Cardiac muscle cell (in vitro differentiated cells and primary cell): ENCODE measurements at regions not wholly inside any gene's neighbourhood (a gene's known extent, or its start where the extent isn't known, plus 50 kb on each side); places are given as distances from the start of the nearest gene placed in this dataset.

Experiments used
- DNase-seq, 2 donors: peaks; one replicate each; pipeline versions ENCODE4 v3.0.0 to v3.0.0-alpha.2; 2010 to 2017; ENCODE audit warnings: low read depth in 1 of 2, low spot score in 1 of 2
- H3K27ac ChIP-seq: fragments of 200-600 bp; sonication (generic); 2 replicates; pipeline ENCODE4 v1.5.1; 2016
- H3K27me3 ChIP-seq: fragments of 200-600 bp; sonication (generic); 2 replicates; pipeline ENCODE4 v1.6.0; 2016; ENCODE audit warnings: control low read depth
- H3K36me3 ChIP-seq: fragments of 200-600 bp; sonication (generic); 2 replicates; pipeline ENCODE4 v1.5.1; 2016; ENCODE audit warnings: control low read depth
- H3K4me1 ChIP-seq: fragments of 200-600 bp; sonication (generic); 2 replicates; pipeline ENCODE4 v1.8.1; 2017; ENCODE audit warnings: low read depth, mild to moderate bottlenecking, mixed run types
- H3K4me3 ChIP-seq: fragments of 200-600 bp; sonication (generic); 2 replicates; pipeline ENCODE4 v1.5.1; 2016; ENCODE audit warnings: mild to moderate bottlenecking
- H3K9me3 ChIP-seq: fragments of 200-600 bp; sonication (generic); 2 replicates; pipeline ENCODE4 v1.5.1; 2017; ENCODE audit warnings: low read depth, mild to moderate bottlenecking, control low read depth
- CTCF ChIP-seq: IDR thresholded peaks from 2 replicates; pipeline ENCODE4 v1.5.1; 2012; ENCODE audit warnings: low read depth, mild to moderate bottlenecking, low read length

GRCh38 chr2:15829985-15830384, 110.4 kb upstream of the MYCN start:
- H3K27ac ChIP-seq: no peak overlapping the region
- no peaks in the 10 kb centered on the region for H3K9me3 ChIP-seq
- H3K4me1 ChIP-seq: peaks cover 7% of the 10 kb centered on the region
- H3K36me3 ChIP-seq: no peaks in the 10 kb centered on the region
- H3K4me3 ChIP-seq: no peak overlapping the region
- no peak for TF ChIP-seq CTCF
- H3K27me3 ChIP-seq: no peaks in the 10 kb centered on the region
- DNase-seq: no peak

GRCh38 chr2:15830937-15831549, 109.3 kb upstream of the MYCN start:
- TF ChIP-seq CTCF: no peak
- H3K27me3 ChIP-seq: no peaks in the 10 kb centered on the region

GRCh38 chr2:15832030-15832709, 108.2 kb upstream of the MYCN start:
- Histone ChIP-seq H3K36me3 (no peaks in the 10 kb centered on the region), H3K4me3 (no peak overlapping the region), H3K27ac (no peak overlapping the region), H3K4me1 (no peaks in the 10 kb centered on the region), H3K27me3 (no peaks in the 10 kb centered on the region), H3K9me3 (no peaks in the 10 kb centered on the region)
- TF ChIP-seq CTCF: no peak
- DNase-seq: no peak

More at GRCh38 chr2:15830937-15831549, 109.3 kb upstream of the MYCN start:
- DNase-seq: no peak
- H3K4me3 ChIP-seq: no peak overlapping the region
- no peaks in the 10 kb centered on the region for H3K36me3 ChIP-seq
- H3K9me3 ChIP-seq: no peaks in the 10 kb centered on the region
- no peak overlapping the region for H3K27ac ChIP-seq
- H3K4me1 ChIP-seq: no peaks in the 10 kb centered on the region

GRCh38 chr2:15832849-15833680, 107.3 kb upstream of the MYCN start:
- DNase-seq: no peak
- Histone ChIP-seq H3K4me1 (no peaks in the 10 kb centered on the region), H3K27me3 (no peaks in the 10 kb centered on the region), H3K4me3 (no peak overlapping the region), H3K36me3 (no peaks in the 10 kb centered on the region), H3K9me3 (no peaks in the 10 kb centered on the region), H3K27ac (no peak overlapping the region)
- no peak for TF ChIP-seq CTCF

- no peaks in the 10 kb centered on the region for H3K27me3 ChIP-seq
- no peaks in the 10 kb centered on the region for H3K4me1 ChIP-seq
- no peaks in the 10 kb centered on the region for H3K9me3 ChIP-seq
- H3K36me3 ChIP-seq: no peaks in the 10 kb centered on the region
- no peak for TF ChIP-seq CTCF
- no peak overlapping the region for H3K27ac ChIP-seq
- no peak for DNase-seq
- no peak overlapping the region for H3K4me3 ChIP-seq
These were observed 106.6 kb upstream of the MYCN start for GRCh38 chr2:15833731-15834130.
